Tibial nerve (tissue), 4 donors: ENCODE measurements at regions not wholly inside any gene's neighbourhood (a gene's known extent, or its start where the extent isn't known, plus 50 kb on each side); places are given as distances from the start of the nearest gene placed in this dataset.
"Not testable (repeated sequence)": the region's sequence is repeated elsewhere in the genome, so short reads cannot be mapped to it uniquely, and the experiment has no call there.

Experiments used
- DNase-seq, 2 donors: peaks; one replicate each; pipeline ENCODE4 v3.0.0-alpha.2; 2019; ENCODE audit warnings: low spot score in 2 of 2
- H3K27ac ChIP-seq, 4 donors: fragments of 200-600 bp; sonication (generic) in 3 of 4; one replicate each; pipeline ENCODE4 v1.5.1; 2017 to 2019; ENCODE audit warnings: mild to moderate bottlenecking in 1 of 4
- H3K27me3 ChIP-seq, 2 donors: fragments of 200-600 bp; sonication (generic) in 1 of 2; one replicate each; pipeline versions ENCODE4 v1.5.1 to v1.6.0; 2017 to 2019
- H3K36me3 ChIP-seq, 3 donors: fragments of 200-600 bp; sonication (generic); one replicate each; pipeline ENCODE4 v1.5.1; 2018 to 2019
- H3K4me1 ChIP-seq, 4 donors: fragments of 200-600 bp; sonication (generic) in 3 of 4; one replicate each; pipeline ENCODE4 v1.5.1; 2017 to 2019
- H3K4me3 ChIP-seq, 4 donors: fragments of 200-600 bp; sonication (generic) in 3 of 4; one replicate each; pipeline ENCODE4 v1.5.1; 2017 to 2019; ENCODE audit warnings: mild to moderate bottlenecking in 1 of 4, moderate library complexity in 1 of 4
- H3K9me3 ChIP-seq, 4 donors: fragments of 200-600 bp; sonication (generic) in 3 of 4; one replicate each; pipeline ENCODE4 v1.5.1; 2017 to 2019
- EP300 ChIP-seq, 2 donors: sonication (generic); formaldehyde crosslinking; IDR thresholded peaks; one replicate each; pipeline ENCODE4 v1.6.1; 2017; ENCODE audit warnings: antibody characterized with exemption in 2 of 2, mild to moderate bottlenecking in 1 of 2
- POLR2A ChIP-seq, 2 donors: fragments of 450-650 bp; IDR thresholded peaks; one replicate each; pipeline ENCODE4 v1.6.1; 2017; ENCODE audit warnings: antibody characterized with exemption in 2 of 2, mild to moderate bottlenecking in 2 of 2, moderate library complexity in 2 of 2
- WGBS, 2 donors: methylation state at CpG; one replicate each; pipeline ENCODE4 v1.1.5; 2018; 5-methylcytosine and 5-hydroxymethylcytosine counted together
- TF ChIP-seq, protein P1 (sequence below), 5 experiments: fragments of 200-600 bp in 3 of 5; fragments of 450-650 bp in 2 of 5; sonication (generic) in 3 of 5; IDR thresholded peaks; one replicate each; pipeline ENCODE4 v1.5.1; 2016 to 2019; ENCODE audit warnings: antibody characterized with exemption in 5 of 5, mild to moderate bottlenecking in 3 of 5, moderate library complexity in 2 of 5

GRCh38 chr2:87403893-87404175 is 344.1 kb upstream of the PLGLB2 start:
- Histone ChIP-seq H3K9me3 (peaks cover 0 to 15% (median 0%) of the 10 kb centered on the region in 4 donors), H3K27me3 (no peaks in the 10 kb centered on the region), H3K4me1 (no peaks in the 10 kb centered on the region), H3K36me3 (no peaks in the 10 kb centered on the region), H3K27ac (no peak overlapping the region), H3K4me3 (no peak overlapping the region)
- WGBS, 2 donors, result 87 to 89% methylated on average over 6 of the region's 6 CpGs
- no peak for DNase-seq
- TF ChIP-seq EP300 (IDR thresholded peaks at IDR 0.05) (no peak), POLR2A (IDR thresholded peaks at IDR 0.05) (no peak)
- TF ChIP-seq, protein P1, sequence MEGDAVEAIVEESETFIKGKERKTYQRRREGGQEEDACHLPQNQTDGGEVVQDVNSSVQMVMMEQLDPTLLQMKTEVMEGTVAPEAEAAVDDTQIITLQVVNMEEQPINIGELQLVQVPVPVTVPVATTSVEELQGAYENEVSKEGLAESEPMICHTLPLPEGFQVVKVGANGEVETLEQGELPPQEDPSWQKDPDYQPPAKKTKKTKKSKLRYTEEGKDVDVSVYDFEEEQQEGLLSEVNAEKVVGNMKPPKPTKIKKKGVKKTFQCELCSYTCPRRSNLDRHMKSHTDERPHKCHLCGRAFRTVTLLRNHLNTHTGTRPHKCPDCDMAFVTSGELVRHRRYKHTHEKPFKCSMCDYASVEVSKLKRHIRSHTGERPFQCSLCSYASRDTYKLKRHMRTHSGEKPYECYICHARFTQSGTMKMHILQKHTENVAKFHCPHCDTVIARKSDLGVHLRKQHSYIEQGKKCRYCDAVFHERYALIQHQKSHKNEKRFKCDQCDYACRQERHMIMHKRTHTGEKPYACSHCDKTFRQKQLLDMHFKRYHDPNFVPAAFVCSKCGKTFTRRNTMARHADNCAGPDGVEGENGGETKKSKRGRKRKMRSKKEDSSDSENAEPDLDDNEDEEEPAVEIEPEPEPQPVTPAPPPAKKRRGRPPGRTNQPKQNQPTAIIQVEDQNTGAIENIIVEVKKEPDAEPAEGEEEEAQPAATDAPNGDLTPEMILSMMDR (IDR thresholded peaks at IDR 0.05), result no peak

DNA sequence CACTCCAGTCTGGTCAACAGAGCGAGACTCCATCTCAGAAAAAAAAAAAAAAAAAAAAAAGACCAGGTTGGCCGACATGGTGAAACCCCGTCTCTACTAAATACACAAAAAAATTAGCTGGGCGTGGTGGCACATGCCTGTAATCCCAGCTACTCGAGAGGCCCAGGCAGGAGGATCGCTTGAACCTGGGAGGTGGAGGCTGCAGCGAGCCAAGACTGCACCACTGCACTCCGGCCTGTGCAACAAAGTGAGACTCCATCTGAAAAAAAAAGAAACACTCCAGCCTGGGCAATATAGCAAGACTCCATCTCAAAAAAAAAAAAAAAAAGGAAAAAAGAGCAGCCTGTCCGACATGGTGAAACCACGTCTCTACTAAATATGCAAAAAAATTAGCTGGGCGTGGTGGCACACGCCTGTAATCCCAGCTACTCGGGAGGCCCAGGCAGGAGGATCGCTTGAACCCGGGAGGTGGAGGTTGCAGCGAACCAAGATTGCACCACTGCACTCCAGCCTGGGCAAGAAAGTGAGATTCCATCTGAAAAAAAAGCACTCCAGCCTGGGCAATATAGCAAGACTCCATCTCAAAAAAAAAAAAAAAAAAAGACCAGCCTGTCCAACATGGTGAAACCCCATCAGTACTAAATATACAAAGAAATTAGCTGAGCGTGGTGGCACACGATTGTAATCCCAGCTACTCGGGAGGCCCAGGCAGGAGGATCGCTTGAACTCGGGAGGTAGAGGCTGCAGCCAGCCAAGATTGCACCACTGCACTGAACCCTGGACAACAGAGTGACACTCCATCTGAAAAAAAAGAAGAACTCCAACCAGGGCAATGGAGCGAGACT is 343.3 kb upstream of the PLGLB2 start:
- H3K36me3 ChIP-seq, H3K27ac ChIP-seq, H3K4me3 ChIP-seq, H3K27me3 ChIP-seq, H3K4me1 ChIP-seq, DNase-seq: not testable (repeated sequence)
- WGBS, 2 donors, result 90 to 93% methylated on average over 22 of the region's 22 CpGs
- peaks cover 0 to 15% (median 0%) of the 10 kb centered on the region in 4 donors for H3K9me3 ChIP-seq

- DNase-seq, H3K36me3 ChIP-seq, H3K27ac ChIP-seq, H3K27me3 ChIP-seq, H3K4me3 ChIP-seq, H3K4me1 ChIP-seq: not testable (repeated sequence)
- H3K9me3 ChIP-seq, result peaks cover 0 to 15% (median 0%) of the 10 kb centered on the region in 4 donors
- 81 to 94% methylated on average over 4 of the region's 6 CpGs for WGBS, 2 donors
Observed at GRCh38 chr2:87405531-87406216, 342.2 kb upstream of the PLGLB2 start.

GRCh38 chr2:87406406-87407175 is 341.3 kb upstream of the PLGLB2 start:
- H3K4me1 ChIP-seq, H3K36me3 ChIP-seq, H3K27me3 ChIP-seq, H3K4me3 ChIP-seq, H3K27ac ChIP-seq, DNase-seq: not testable (repeated sequence)
- H3K9me3 ChIP-seq, result peaks cover 0 to 15% (median 0%) of the 10 kb centered on the region in 4 donors
- 100% methylated on average over 2 of the region's 6 CpGs for WGBS, 2 donors

GRCh38 chr2:87409601-87410000 is 338.3 kb upstream of the PLGLB2 start:
- not testable (repeated sequence) for H3K36me3 ChIP-seq, H3K27me3 ChIP-seq, H3K9me3 ChIP-seq, DNase-seq, H3K27ac ChIP-seq, H3K4me1 ChIP-seq, H3K4me3 ChIP-seq
- no CpG with 5 or more reads among the region's 4 CpGs for WGBS, 2 donors

- H3K9me3 ChIP-seq, H3K4me1 ChIP-seq, H3K4me3 ChIP-seq, H3K36me3 ChIP-seq, H3K27me3 ChIP-seq, DNase-seq, H3K27ac ChIP-seq: not testable (repeated sequence)
- no CpG with 5 or more reads among the region's 3 CpGs for WGBS, 2 donors
Observed at GRCh38 chr2:87410371-87410770, 337.5 kb upstream of the PLGLB2 start.

DNA sequence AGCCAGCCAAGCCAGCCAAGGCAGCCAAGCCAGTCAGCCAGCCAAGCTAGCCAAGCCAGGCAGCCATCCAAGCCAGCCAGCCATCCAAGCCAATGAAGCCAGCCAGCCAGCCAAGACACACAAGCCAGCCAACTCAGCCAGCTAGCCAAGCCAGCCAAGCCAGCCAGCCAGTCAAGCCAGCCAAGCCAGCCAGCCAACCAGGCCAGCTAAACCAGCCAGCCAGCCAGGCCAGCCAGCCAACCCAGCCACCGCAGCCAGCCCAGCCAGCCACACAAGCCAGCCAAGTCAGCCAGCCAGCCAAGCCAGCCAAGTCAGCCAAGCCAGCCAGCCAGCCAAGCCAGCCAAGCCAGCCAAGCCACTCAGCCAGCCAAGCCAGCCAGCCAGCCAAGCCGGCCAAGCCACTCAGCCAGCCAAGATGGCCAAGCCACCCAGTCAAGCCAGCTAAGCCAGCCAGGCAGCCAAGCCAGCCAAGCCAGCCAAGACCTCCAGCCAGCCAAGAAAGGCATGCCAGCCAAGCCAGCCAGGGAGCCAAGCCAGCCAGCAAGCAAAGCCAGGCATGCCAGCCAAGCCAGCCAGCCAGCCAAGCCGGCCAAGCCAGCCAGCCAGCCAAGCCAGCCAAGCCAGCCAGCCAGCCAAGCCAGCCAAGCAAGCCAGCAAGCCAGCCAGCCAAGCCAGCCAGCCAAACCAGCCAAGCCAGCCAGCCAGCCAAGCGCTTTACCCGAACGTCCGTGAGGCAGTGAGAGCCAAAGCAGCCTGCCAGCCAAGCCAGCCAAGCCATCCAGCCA is 335.7 kb upstream of the PLGLB2 start:
- 100% methylated on average over 1 of the region's 7 CpGs for WGBS, 2 donors
- not testable (repeated sequence) for H3K4me3 ChIP-seq, H3K27me3 ChIP-seq, H3K36me3 ChIP-seq, H3K4me1 ChIP-seq, DNase-seq, H3K9me3 ChIP-seq, H3K27ac ChIP-seq

DNA sequence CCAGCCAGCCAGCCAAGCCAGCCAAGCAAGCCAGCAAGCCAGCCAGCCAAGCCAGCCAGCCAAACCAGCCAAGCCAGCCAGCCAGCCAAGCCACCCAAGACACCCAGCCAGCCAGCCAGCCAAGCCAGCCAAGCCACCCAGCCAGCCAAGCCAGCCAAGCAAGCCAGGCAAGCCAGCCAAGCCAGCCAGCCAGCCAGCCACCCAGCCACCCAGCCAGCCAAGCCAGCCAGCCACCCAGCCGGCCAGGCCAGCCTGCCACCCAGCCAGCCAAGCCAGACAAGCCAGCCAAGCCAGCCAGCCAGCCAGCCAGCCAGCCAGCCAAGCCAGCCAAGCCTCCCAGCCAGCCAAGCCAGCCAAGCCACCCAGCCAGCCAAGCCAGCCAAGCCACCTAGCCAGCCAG is 333.6 kb upstream of the PLGLB2 start:
- H3K9me3 ChIP-seq, H3K36me3 ChIP-seq, H3K4me3 ChIP-seq, H3K27me3 ChIP-seq, H3K4me1 ChIP-seq, H3K27ac ChIP-seq, DNase-seq: not testable (repeated sequence)
- 50% methylated on average over 1 of the region's 1 CpG; no CpG with 5 or more reads in 1 of the 2 donors for WGBS, 2 donors

- not testable (repeated sequence) for H3K27me3 ChIP-seq, H3K9me3 ChIP-seq, H3K27ac ChIP-seq, H3K4me1 ChIP-seq, DNase-seq, H3K36me3 ChIP-seq, H3K4me3 ChIP-seq
- no CpG with 5 or more reads among the region's 10 CpGs for WGBS, 2 donors
Observed at GRCh38 chr2:87414795-87415570, 332.9 kb upstream of the PLGLB2 start.

DNA sequence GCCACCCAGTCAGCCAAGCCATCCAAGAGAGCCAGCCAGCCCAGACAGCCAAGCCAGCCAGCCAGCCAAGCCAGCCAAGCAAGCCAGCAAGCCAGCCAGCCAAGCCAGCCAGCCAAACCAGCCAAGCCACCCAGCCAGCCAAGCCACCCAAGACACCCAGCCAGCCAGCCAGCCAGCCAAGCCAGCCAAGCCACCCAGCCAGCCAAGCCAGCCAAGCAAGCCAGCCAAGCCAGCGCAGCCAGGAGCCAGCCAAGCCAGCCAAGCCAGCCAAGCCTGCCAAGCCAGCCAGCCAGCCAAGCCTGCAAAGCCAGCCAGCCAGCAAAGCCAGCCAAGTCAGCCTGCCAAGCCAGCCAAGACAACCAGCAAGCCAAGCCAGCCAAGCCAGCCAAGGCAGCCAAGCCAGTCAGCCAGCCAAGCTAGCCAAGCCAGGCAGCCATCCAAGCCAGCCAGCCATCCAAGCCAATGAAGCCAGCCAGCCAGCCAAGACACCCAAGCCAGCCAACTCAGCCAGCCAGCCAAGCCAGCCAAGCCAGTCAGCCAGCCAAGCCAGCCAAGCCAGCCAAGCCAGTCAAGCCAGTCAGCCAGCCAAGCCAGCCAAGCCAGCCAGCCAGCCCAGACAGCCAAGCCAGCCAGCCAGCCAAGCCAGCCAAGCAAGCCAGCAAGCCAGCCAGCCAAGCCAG is 332.2 kb upstream of the PLGLB2 start:
- H3K27me3 ChIP-seq, H3K36me3 ChIP-seq, H3K4me1 ChIP-seq, H3K9me3 ChIP-seq, H3K27ac ChIP-seq, DNase-seq, H3K4me3 ChIP-seq: not testable (repeated sequence)
- 71% methylated on average over 1 of the region's 1 CpG; no CpG with 5 or more reads in 1 of the 2 donors for WGBS, 2 donors

DNA sequence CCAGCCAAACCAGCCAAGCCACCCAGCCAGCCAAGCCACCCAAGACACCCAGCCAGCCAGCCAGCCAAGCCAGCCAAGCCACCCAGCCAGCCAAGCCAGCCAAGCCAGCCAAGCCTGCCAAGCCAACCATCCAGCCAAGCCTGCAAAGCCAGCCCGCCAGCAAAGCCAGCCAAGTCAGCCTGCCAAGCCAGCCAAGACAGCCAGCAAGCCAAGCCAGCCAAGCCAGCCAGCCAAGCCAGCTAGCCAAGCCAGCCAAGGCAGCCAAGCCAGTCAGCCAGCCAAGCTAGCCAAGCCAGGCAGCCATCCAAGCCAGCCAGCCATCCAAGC is 331.7 kb upstream of the PLGLB2 start:
- H3K9me3 ChIP-seq, H3K27me3 ChIP-seq, H3K4me3 ChIP-seq, H3K36me3 ChIP-seq, DNase-seq, H3K27ac ChIP-seq, H3K4me1 ChIP-seq: not testable (repeated sequence)
- WGBS, 2 donors, result 60 to 67% methylated on average over 1 of the region's 1 CpG
